ENCODE measurements at regions not wholly inside any gene's neighbourhood (a gene's known extent, or its start where the extent isn't known, plus 50 kb on each side); places are given as distances from the start of the nearest gene placed in this dataset.
"Not testable (repeated sequence)": the region's sequence is repeated elsewhere in the genome, so short reads cannot be mapped to it uniquely, and the experiment has no call there.

DNA sequence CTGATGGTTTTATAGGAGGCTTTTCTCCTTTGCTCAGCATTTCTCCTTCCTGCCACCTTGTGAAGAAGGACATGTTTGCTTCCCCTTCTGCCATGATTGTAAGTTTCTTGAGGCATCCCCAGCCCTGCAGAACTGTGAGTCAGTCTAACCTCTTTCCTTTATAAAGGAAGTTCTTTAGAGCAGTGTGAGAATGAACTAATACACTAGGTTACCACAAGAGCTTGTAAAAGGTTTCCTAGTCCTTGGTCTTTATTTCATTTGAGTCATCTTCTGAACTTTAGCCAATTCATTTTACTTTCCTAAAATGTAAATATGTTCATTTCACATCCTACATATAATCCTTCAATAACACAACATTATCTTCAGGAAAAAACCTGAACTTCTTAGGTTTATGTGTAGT is 365.3 kb downstream of the HHIPL2 start:
- DNase-seq (ENCODE audit: low read depth, low spot score), result no peak

DNA sequence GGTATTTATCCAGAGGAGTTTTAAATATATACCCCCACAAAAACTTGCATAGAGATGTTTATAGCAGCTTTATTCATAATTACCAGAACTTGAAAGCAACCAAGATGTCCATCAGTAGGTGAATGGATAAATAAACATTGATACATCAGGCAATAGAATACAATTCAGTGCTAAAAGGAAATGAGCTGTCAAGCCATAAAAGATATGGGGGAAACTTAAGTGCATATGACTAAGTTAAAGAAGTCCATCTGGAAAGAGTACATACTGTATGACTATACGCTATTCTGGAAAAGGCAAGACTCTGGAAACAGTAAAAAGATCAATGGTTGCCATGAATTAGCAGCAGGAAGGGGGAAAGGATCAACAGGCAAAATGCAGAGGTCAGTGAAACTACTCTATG is 366.7 kb downstream of the HHIPL2 start:
- DNase-seq (ENCODE audit: low read depth, low spot score), result no peak

DNA sequence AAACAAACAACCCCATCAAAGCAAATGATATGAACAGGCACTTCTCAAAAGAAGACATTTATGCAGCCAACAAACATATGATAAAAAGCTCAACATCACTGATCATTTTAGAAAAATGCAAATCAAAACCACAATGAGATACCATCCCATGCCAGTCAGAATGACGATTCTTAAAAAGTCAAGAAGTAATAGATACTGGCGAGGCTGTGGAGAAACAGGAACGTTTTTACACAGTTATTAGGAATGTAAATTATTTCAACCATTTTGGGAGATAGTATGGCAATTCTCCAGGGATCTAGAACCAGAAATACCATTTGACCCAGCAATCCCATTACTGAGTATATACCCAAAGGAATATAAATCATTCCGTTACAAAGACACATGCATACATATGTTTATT is 370.4 kb downstream of the HHIPL2 start:
- not testable (repeated sequence) for DNase-seq (ENCODE audit: low read depth, low spot score)

DNA sequence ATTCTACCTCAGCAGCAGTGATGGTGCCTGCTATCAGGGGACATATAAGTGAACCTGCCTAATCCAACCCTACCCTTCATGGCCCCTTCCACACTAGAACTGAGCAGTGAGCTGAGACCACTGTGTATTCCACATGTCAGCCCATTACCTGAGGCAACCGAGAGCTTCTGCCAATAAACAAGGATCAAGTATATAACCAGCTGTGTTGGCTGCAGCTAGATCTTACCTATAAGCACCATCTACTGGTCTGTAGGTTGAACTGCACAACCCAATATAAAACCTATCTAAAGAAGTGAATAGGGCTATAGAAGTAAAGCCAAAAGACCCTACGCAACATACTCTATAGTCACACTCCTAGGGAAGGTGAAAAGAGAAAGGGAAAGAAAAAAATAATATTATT is 376.9 kb downstream of the HHIPL2 start:
- DNase-seq (ENCODE audit: low read depth, low spot score), result no peak

DNA sequence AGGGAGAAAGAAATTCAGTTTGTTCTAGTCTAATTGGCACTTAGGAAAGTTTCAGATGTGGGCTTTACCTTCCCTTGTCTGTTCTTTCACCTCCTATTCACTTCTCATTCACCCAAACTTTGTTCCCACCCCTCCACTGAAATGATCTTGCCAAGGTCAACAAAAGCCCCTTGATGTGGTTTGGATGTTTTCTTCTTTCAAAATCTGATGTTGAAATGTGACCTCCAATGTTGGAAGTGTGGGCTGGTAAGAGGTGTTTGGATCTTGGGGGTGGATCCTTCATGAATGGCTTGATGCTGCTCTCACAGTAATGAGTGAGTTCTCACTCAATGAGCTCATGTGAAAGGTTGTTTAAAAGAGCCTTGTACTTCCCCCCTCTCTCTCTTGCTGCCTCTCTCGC is 379.3 kb downstream of the HHIPL2 start:
- no peak for DNase-seq (ENCODE audit: low read depth, low spot score)

DNA sequence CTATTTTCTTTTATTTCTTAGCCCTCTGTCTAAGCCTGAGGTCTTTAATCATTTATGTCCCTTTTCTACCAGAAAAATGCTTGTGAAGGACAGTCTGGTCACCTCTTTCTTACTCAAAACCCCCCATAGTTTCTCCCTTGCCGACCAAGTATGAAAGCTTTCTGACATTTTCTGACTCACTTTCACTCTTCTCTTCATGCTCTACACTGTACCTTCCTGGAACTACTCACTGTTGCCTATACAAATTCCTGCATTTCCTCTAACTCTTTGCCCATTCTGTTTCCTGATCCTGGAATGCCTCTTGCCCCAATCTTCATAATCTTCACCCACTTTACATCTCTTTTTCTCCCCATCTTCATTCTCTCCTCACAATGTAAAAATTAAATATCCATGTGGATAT is 380.0 kb downstream of the HHIPL2 start:
- no peak for DNase-seq (ENCODE audit: low read depth, low spot score)

DNA sequence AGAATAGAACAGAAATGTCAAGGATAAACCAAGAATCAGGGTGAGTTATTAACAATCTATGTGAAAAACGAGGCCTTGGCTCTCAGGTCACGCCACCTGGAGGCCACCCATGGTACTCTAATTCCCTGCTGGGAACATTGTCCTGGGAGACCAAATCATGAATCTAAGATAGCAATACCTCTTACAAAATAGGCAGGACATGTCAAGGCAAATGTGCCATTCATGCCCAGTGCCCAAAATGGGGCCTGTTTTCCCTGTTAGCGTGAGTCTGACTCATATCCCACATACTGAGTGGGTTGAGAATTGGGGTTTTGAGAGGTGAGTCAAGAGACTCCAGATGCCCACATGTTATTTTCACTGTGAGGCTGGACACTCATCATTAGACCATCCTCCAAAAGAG is 380.8 kb downstream of the HHIPL2 start:
- DNase-seq (ENCODE audit: low read depth, low spot score), result no peak

DNA sequence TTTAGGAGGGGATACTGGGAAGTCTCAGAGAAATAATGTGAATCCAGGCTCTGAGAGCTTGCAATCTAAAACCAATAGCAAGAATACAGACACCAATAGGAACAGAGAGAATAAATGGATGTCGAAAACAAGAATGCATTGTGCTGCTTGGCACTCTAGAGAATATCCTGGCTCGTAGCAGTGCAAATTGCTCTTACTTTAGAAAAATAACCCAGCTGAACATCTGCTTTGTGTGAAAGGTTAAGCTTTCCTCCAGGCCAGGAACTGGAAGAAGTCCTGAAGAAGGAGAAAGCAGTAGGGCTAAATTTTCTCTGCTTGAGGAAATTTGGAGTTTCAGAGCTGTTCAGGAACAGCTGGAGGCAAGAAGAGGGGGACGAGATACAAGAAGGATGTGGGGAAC is 382.3 kb downstream of the HHIPL2 start:
- DNase-seq (ENCODE audit: low read depth, low spot score), result no peak

DNA sequence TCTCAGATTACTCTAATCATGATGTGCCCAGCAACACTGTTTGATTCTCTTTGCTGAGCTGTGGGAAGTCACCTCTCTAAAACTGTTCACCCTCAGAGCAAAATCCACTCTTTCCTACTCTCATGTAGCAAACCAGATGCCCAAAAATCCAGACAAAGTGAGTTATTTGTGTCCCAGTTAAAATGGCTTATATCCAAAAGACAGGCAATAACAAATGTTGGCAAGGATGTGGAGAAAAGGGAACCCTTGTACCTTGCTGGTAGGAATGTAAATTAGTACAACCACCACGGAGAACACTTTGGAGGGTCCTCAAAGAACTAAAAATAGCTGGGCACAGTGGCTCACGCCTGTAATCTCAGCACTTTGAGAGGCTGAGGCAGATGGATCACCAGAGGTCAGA is 384.0 kb downstream of the HHIPL2 start:
- DNase-seq (ENCODE audit: low read depth, low spot score), result no peak

DNA sequence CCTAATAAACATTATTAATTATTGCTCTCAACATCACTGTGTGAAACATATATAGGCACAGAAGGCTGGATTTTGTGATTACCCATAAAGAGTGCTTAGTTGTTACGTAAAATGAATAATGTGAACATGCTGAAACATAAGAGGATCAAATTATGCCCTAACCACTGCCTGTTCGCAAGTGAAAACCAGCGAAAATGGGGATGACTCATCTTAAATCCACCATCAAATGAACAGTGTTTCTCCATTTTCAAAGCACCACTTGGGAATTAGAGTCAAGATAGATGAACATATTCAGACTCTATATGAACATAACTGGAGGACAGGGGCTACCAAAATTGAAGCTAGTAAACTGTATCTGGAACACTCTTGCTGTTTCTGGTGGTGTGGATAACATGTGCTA is 386.2 kb downstream of the HHIPL2 start:
- DNase-seq (ENCODE audit: low read depth, low spot score), result no peak

DNA sequence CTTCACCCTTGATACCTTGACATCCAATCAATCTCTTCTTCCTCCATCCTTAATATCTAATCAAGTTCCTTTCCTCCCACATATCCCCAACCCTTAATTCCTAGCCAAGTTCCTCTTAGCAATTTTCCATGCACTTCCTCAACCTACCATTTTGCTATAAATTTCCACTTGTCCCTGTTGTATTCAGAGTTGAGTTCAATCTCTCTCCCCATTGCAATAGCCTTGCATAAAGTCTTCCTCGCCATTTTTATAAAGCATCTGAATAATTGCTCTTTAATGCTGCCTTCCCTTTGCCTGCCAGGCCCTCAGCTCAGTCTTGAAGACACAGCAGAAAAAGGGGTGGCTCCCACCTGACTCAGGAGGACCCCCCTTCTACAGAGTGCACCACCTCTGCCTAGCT is 390.3 kb downstream of the HHIPL2 start:
- DNase-seq (ENCODE audit: low read depth, low spot score), result no peak

DNA sequence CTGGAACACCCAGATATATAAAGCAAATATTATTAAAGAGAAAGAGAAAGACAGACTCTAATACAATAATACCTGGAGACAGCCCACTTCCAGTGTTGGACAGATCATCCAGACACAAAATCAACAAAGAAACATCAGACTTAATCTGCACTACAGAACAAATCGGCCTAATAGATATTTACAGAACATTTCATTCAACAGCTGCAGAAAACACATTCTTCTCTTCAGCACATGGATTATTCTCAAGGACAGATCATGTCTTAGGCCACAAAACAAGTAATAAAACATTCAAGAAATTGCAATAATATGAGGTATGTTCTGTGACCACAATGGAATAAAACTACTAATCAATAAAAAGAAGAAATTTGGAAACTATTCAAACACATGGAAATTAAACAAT is 398.3 kb upstream of the DUSP10 start:
- no peak for DNase-seq (ENCODE audit: low read depth, low spot score)

DNA sequence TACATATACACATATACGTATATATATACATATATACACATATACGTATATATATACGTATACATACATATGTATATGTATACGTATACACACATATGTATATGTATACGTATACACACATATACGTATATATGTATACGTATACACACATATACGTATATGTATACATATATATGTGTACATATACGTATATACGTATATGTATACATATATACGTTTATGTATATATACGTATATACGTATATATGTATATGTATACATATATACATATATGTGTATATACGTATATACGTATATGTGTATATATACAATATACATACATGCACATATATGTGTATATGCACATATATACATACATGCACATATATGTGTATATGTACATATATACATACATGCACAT is 396.2 kb upstream of the DUSP10 start:
- no peak for DNase-seq (ENCODE audit: low read depth, low spot score)

DNA sequence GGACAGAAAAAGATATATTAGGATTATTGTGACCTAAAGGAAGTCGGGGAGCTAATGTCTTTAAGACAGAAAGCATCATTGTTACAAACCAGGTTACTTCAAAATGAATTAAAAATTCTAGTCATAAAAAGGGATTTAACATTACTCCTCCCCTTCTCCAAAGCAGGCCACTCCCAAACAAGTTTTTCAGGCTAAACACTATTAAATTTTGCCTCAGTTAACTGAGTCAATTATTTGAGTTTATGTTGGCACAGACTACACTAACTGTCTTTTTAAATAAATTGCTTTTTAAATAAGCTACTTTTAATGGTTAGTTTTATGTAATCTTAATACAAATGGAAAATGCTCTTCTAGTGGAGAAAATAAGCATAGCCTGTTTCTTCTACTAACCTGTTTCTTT is 395.0 kb upstream of the DUSP10 start:
- no peak for DNase-seq (ENCODE audit: low read depth, low spot score)

DNA sequence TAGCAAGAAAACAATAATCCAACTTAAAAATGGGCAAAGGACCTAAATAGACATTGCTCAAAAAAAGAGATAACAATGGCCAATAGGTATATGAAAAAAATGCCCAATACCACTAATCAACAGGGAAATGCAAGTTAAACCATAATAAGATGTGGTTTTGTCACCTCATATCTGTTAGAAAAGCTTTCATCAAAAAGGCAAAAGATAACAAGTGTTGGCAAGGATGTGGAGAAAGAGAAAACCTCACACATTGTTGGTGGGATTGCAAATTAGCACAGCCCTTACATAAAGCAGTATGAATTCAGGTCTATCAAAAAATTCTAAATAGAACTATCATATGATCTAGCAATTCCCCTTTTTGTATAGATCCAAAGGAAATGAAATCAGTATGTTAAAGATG is 387.2 kb upstream of the DUSP10 start:
- no peak for DNase-seq (ENCODE audit: low read depth, low spot score)

DNA sequence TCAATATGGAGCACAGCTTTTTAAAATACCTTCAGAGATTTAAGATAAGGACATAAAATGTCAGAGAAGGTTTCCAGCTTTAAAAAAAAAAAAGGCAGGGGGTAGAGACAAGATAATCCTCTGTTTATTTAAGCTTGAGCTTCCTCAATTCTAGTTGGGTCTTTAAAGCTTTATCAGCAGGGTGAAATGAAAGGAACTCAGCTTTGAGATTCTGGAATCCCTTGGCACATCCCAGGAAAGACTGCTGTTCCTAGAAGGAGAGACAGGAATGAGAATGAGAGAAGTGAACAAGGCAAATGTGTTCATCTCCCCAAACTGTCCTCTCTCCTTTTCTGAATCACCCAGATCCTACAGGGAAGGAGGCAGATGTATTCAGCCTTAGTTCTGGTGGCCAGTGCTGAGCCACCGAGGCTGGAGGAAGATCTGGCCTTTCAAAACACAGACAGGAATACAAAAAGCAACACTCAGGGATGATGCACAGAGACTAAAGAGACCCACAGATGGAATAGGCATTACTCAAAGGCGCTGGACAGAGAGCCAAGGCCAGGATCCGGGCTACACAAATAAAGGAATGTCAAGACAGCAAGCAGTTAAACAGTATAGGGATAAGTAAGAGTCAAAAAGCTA is 385.8 kb upstream of the DUSP10 start:
- no peak for DNase-seq (ENCODE audit: low read depth, low spot score)

DNA sequence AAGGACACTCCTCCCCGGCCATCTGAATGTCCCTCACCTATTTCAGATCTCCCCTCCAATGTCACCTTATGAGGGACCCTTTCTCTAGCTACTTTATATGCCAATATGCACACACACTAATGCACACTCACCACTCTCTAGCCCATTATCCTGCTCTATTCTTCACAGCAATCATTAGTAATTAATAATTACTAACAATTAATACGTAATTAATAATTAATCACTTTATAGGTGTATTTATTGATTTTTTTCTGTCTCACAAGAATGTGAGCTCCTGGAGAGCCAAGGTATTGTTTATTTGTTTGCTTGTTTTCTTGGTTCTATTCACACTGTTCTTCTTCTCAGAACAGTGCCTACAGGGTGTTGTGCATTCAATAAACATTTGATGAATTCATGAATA is 385.2 kb upstream of the DUSP10 start:
- no peak for DNase-seq (ENCODE audit: low read depth, low spot score)

DNA sequence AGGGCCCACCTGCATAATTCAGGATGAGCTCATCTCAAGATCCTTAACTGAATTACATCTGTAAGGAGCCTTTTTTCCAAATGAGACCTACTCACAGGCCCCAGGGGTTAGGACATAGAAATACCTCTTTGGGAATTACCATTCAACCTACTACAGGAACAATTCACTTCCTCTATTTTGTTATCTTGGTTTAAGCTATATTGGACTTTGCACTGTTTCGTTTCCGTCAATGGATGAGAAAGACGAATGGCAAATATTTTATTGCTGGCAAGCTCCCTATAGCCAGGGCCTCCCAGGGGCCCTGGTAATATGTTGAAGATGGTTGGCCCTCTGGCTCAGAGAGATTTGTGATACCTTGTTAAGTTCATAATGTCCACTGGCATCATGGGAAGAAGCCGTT is 384.2 kb upstream of the DUSP10 start:
- no peak for DNase-seq (ENCODE audit: low read depth, low spot score)

DNA sequence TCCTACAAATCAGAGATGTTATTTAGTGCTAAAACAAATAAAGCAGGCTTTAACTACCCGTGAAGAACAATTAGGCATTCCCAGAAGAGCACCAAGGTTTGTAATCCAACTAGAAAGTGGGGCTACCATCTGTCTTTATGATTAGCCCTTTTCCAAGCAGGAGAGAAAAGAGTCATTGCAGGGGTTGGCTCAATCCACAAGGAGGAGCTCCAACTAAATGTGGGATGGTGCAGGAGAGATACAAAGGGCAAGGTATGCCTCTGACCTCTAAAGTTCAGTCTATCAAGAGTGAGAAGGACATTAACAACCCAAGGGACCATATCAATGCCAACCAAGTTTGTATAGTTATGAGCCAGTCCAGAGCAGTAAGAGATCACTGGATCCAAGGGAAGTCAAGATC is 382.7 kb upstream of the DUSP10 start:
- no peak for DNase-seq (ENCODE audit: low read depth, low spot score)

DNA sequence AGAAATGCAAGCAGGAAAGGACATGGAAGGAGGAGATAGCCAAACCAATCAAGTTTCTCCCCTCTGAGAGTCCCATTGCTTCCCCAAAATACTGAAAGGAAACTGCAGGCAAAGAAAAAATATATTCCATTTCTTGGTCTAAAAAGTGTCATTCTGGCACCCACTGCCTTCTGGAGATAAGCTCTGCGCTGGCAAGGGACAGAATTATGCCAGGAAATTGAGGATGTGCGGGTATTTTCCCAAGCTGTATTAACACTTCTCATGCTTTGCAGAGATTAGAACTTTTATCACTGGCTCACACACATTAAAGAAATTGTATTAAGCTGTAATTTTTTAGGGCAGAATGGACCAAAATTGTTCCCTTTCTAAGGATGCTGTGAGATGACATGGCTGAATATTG is 381.2 kb upstream of the DUSP10 start:
- DNase-seq (ENCODE audit: low read depth, low spot score), result no peak

DNA sequence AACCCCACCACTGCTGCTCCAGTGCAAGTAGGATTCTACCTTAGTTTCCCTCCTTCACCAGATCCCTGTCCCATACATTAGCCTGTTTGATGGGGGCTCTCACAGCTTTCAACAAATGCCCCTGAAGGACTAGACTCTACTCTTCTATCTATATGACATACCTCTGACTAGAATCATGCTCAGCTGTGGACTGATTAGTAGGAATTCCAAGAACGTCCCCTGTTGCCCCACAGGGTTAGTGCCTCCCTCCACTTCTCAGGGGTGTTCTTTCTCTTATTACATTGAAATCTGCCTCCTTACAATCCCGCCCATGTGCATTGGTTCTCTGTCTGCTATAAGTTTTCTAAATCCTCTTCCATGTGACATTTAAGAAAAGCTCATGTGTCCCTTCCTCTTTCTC is 375.9 kb upstream of the DUSP10 start:
- no peak for DNase-seq (ENCODE audit: low read depth, low spot score)

DNA sequence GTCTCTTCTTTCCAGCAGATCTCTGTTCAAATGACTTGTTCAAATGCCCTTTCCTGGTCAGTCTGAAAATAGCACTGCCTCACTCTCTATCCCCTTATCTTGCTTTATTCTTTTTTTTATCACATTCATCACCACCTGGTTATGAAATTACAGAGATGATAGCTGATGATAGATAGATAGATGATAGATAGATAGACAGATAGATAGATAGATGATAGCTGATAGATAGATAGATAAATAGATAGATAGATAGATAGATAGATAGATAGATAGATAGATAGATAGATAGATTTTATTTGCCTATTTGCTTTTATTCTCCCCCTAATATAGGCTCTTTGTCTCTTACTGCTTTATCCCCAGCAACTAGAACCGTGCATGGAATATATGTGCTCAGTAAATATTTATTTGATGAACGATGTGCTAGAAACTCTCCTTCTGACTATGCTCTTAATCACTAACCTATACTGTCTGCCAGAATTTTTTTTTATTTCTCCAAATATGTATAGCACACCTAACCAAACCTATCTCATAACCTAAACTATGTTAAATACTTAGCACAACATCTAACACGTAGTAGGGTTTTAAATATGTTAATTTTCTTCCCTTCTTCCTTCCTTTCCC is 372.8 kb upstream of the DUSP10 start:
- DNase-seq (ENCODE audit: low read depth, low spot score), result no peak

DNA sequence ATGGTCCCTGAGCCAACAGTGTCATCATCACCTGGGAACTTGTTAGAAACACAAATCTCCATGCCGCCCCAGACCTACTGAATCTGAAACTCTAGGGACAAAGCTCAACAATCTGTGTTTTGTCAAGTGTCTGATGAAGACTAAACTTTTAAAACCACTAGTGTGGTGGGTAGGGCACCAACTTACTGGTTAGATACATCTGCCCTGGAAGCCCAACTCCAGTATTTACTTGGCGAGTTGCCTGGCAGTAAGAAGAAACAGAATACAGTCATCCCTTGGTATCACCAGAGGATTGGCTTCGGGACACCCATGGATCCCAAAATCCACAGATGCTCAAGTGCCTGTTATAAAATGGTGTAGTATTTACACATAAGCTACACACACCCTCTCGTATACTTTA is 367.9 kb upstream of the DUSP10 start:
- no peak for DNase-seq (ENCODE audit: low read depth, low spot score)

DNA sequence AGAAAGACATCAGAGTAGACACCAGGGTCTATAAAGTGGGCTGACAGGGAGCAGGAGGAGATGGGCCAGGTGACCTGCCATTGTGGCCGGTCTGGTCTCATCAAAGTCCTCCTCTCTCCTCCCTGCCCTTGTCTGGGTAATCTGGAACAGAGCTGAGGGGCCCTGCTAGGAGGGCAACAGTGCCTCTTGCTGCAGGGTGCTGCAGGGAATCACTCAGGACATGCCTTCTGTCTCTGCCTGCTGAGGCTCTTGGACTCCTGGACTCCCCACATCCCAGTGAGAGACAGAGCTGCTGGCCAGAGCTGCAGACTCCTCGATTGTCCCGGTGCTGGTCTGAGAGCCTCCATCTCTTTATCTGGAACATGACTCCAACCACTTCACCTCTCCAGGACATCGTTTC is 366.1 kb upstream of the DUSP10 start:
- DNase-seq (ENCODE audit: low read depth, low spot score), result no peak
